ENCODE measurements at regions not wholly inside any gene's neighbourhood (a gene's known extent, or its start where the extent isn't known, plus 50 kb on each side); places are given as distances from the start of the nearest gene placed in this dataset.

- no peak for TF ChIP-seq POLR2A (IDR thresholded peaks at IDR 0.05)
- TF ChIP-seq, protein P1, sequence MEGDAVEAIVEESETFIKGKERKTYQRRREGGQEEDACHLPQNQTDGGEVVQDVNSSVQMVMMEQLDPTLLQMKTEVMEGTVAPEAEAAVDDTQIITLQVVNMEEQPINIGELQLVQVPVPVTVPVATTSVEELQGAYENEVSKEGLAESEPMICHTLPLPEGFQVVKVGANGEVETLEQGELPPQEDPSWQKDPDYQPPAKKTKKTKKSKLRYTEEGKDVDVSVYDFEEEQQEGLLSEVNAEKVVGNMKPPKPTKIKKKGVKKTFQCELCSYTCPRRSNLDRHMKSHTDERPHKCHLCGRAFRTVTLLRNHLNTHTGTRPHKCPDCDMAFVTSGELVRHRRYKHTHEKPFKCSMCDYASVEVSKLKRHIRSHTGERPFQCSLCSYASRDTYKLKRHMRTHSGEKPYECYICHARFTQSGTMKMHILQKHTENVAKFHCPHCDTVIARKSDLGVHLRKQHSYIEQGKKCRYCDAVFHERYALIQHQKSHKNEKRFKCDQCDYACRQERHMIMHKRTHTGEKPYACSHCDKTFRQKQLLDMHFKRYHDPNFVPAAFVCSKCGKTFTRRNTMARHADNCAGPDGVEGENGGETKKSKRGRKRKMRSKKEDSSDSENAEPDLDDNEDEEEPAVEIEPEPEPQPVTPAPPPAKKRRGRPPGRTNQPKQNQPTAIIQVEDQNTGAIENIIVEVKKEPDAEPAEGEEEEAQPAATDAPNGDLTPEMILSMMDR (IDR thresholded peaks at IDR 0.05), result no peak
These were observed 725.4 kb downstream of the INHBA start for GRCh38 chr7:40977533-40977932.

Measured in right lobe of liver (tissue), 4 donors.